Loucy (cell line): ENCODE measurements at regions not wholly inside any gene's neighbourhood (a gene's known extent, or its start where the extent isn't known, plus 50 kb on each side); places are given as distances from the start of the nearest gene placed in this dataset.

Experiments used
- CTCF ChIP-seq: fragments of 200-600 bp; sonication (generic); conservative IDR thresholded peaks from 2 replicates; pipeline ENCODE4 v1.5.1; 2014; ENCODE audit warnings: mild to moderate bottlenecking, antibody characterized with exemption, low read length
- EZH2phosphoT487 ChIP-seq: fragments of 200-600 bp; IDR thresholded peaks from 2 replicates; pipeline ENCODE4 v1.6.1; 2018; ENCODE audit warnings: antibody characterized with exemption, mild to moderate bottlenecking, moderate library complexity, borderline replicate concordance

DNA sequence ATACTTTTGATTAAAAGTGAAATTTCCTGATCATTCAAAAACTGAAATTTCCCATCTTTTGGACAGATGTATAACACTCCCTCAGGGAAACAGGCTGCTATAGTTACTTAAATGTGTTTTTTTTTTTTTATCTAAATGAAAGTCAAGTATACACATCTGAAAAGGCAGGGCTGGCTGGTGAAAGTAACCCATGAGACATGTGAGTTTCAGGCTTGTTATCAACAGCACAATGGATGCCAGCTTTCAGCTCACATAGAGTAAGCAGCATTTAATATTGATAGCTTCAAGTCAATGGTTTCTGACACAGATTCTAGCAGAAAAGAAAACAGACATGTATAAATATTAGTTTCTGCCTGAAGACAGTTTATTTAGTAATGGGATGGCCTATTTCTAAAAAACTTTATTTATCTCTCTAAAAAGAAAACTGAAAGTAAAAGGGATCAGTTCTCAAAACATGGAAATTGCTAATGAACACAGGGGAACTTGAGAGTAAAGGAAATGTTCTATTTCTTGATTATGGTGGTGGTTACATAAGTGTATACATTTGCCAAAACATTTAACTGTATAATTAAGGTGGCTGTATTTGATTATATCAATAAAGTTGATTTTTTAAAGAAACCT lies 89.7 kb upstream of the CMC1 start:
- TF ChIP-seq CTCF: no peak
- no peak for TF ChIP-seq EZH2phosphoT487
